Esophagus muscularis mucosa (tissue), 4 donors: ENCODE measurements at regions not wholly inside any gene's neighbourhood (a gene's known extent, or its start where the extent isn't known, plus 50 kb on each side); places are given as distances from the start of the nearest gene placed in this dataset.

Experiments
- DNase-seq: peaks from one replicate; pipeline ENCODE4 v3.0.0-alpha.2; 2017; ENCODE audit errors: extremely low spot score
- H3K27ac ChIP-seq, 4 donors: fragments of 200-600 bp; sonication (generic); replicated peaks in 1 of 4; 1 replicate in 3 of 4; 2 replicates in 1 of 4; pipeline ENCODE4 v1.5.1; 2016 to 2019; ENCODE audit warnings: mild to moderate bottlenecking in 1 of 4
- H3K27me3 ChIP-seq, 4 donors: fragments of 200-600 bp; sonication (generic); one replicate each; pipeline versions ENCODE4 v1.5.1 to v1.6.0; 2016 to 2019
- H3K36me3 ChIP-seq, 4 donors: fragments of 200-600 bp; sonication (generic); one replicate each; pipeline ENCODE4 v1.5.1; 2016 to 2019
- H3K4me1 ChIP-seq, 4 donors: fragments of 200-600 bp; sonication (generic); one replicate each; pipeline ENCODE4 v1.5.1; 2016 to 2019
- H3K4me3 ChIP-seq, 4 donors: fragments of 200-600 bp; sonication (generic); 1 replicate in 2 of 4; 2 replicates in 2 of 4; pipeline ENCODE4 v1.5.1; 2016 to 2019; ENCODE audit warnings: mild to moderate bottlenecking in 4 of 4, moderate library complexity in 1 of 4
- H3K9me3 ChIP-seq, 4 donors: fragments of 200-600 bp; sonication (generic); 1 replicate in 3 of 4; 2 replicates in 1 of 4; pipeline ENCODE4 v1.5.1; 2016 to 2019
- CTCF ChIP-seq, 3 experiments: fragments of 200-600 bp in 2 of 3; fragments of 450-650 bp in 1 of 3; sonication (generic) in 2 of 3; IDR thresholded peaks; one replicate each; pipeline ENCODE4 v1.5.1; 2017 to 2019; ENCODE audit warnings: antibody characterized with exemption in 3 of 3, mild to moderate bottlenecking in 2 of 3, moderate library complexity in 1 of 3
- EP300 ChIP-seq: sonication (generic); formaldehyde crosslinking; IDR thresholded peaks from one replicate; pipeline ENCODE4 v1.6.1; 2017; ENCODE audit warnings: antibody characterized with exemption
- POLR2A ChIP-seq: fragments of 450-650 bp; IDR thresholded peaks from one replicate; pipeline ENCODE4 v1.6.1; 2017; ENCODE audit warnings: antibody characterized with exemption, moderate library complexity, mild to moderate bottlenecking, low read depth
- POLR2AphosphoS5 ChIP-seq, 2 donors: sonication (generic); formaldehyde crosslinking; IDR thresholded peaks; one replicate each; pipeline ENCODE4 v1.6.1; 2017; ENCODE audit warnings: antibody characterized with exemption in 2 of 2
- WGBS: methylation state at CpG from one replicate; pipeline ENCODE4 v1.1.5; 2018; 5-methylcytosine and 5-hydroxymethylcytosine counted together
- intact Hi-C: fragments of 100-400 bp; cut with DNase I; formaldehyde crosslinking; loops from one replicate; pipeline ENCODE4 v1.15.1; 2023

- intact Hi-C loops, result no loop called here
- H3K9me3 ChIP-seq, result no peaks in the 10 kb centered on the region
Measured at GRCh38 chr1:172724232-172724631, 65.3 kb downstream of the FASLG start.

GRCh38 chr1:172724765-172725613, 66.1 kb downstream of the FASLG start:
- Histone ChIP-seq H3K36me3 (no peaks in the 10 kb centered on the region), H3K27ac (no peak overlapping the region), H3K27me3 (no peaks in the 10 kb centered on the region), H3K4me1 (no peaks in the 10 kb centered on the region), H3K9me3 (no peaks in the 10 kb centered on the region), H3K4me3 (no peak overlapping the region)
- 86% methylated on average over 2 of the region's 2 CpGs for WGBS
- DNase-seq, result no peak
- no peak for TF ChIP-seq POLR2A
- no peak for TF ChIP-seq CTCF (IDR thresholded peaks at IDR 0.05)
- TF ChIP-seq EP300, result no peak
- TF ChIP-seq POLR2AphosphoS5 (IDR thresholded peaks at IDR 0.05), result no peak
- intact Hi-C loops, result no loop called here

More at GRCh38 chr1:172724232-172724631, 65.3 kb downstream of the FASLG start:
- Histone ChIP-seq H3K27me3 (no peaks in the 10 kb centered on the region), H3K27ac (no peak overlapping the region), H3K36me3 (no peaks in the 10 kb centered on the region), H3K4me1 (peaks cover 0 to 3% (median under 1%) of the 10 kb centered on the region in 4 donors), H3K4me3 (no peak overlapping the region)
- no peak for TF ChIP-seq EP300
- TF ChIP-seq POLR2A, result no peak
- TF ChIP-seq CTCF (IDR thresholded peaks at IDR 0.05), result no peak
- no peak for TF ChIP-seq POLR2AphosphoS5 (IDR thresholded peaks at IDR 0.05)
- DNase-seq, result no peak

- intact Hi-C loops, result no loop called here
- DNase-seq, result no peak
- 66% methylated on average over 2 of the region's 2 CpGs for WGBS
- Histone ChIP-seq H3K27me3 (no peaks in the 10 kb centered on the region), H3K4me1 (no peaks in the 10 kb centered on the region), H3K4me3 (no peak overlapping the region), H3K36me3 (no peaks in the 10 kb centered on the region), H3K9me3 (no peaks in the 10 kb centered on the region), H3K27ac (no peak overlapping the region)
- no peak for TF ChIP-seq CTCF (IDR thresholded peaks at IDR 0.05)
- no peak for TF ChIP-seq POLR2A
- no peak for TF ChIP-seq POLR2AphosphoS5 (IDR thresholded peaks at IDR 0.05)
- TF ChIP-seq EP300, result no peak
Measured at GRCh38 chr1:172726740-172727139, 67.8 kb downstream of the FASLG start.

- H3K4me1 ChIP-seq, result no peaks in the 10 kb centered on the region
- WGBS, result 94% methylated on average over 7 of the region's 7 CpGs
- H3K36me3 ChIP-seq, result no peaks in the 10 kb centered on the region
- intact Hi-C loops, result no loop called here
- DNase-seq, result no peak
- no peaks in the 10 kb centered on the region for H3K9me3 ChIP-seq
- H3K27ac ChIP-seq, result no peak overlapping the region
- no peak for TF ChIP-seq POLR2AphosphoS5 (IDR thresholded peaks at IDR 0.05)
- no peak for TF ChIP-seq POLR2A
- TF ChIP-seq CTCF (IDR thresholded peaks at IDR 0.05), result no peak
- TF ChIP-seq EP300, result no peak
- H3K4me3 ChIP-seq, result no peak overlapping the region
- H3K27me3 ChIP-seq, result no peaks in the 10 kb centered on the region
Measured at GRCh38 chr1:172727275-172727857, 68.5 kb downstream of the FASLG start.
